GM18507 (cell line): ENCODE measurements at regions not wholly inside any gene's neighbourhood (a gene's known extent, or its start where the extent isn't known, plus 50 kb on each side); places are given as distances from the start of the nearest gene placed in this dataset.
"Not testable (repeated sequence)": the region's sequence is repeated elsewhere in the genome, so short reads cannot be mapped to it uniquely, and the experiment has no call there.

ENCODE experiments used
- DNase-seq: peaks from one replicate; pipeline ENCODE4 v3.0.0; 2011; ENCODE audit warnings: low read depth; ENCODE audit not compliant: insufficient read length; ENCODE audit errors: extremely low spot score
- FAIRE-seq: peaks from 2 replicates; lab custom pipeline; 2011; peaks lifted over from hg19 to GRCh38; lab: Jason Lieb, UNC

DNA sequence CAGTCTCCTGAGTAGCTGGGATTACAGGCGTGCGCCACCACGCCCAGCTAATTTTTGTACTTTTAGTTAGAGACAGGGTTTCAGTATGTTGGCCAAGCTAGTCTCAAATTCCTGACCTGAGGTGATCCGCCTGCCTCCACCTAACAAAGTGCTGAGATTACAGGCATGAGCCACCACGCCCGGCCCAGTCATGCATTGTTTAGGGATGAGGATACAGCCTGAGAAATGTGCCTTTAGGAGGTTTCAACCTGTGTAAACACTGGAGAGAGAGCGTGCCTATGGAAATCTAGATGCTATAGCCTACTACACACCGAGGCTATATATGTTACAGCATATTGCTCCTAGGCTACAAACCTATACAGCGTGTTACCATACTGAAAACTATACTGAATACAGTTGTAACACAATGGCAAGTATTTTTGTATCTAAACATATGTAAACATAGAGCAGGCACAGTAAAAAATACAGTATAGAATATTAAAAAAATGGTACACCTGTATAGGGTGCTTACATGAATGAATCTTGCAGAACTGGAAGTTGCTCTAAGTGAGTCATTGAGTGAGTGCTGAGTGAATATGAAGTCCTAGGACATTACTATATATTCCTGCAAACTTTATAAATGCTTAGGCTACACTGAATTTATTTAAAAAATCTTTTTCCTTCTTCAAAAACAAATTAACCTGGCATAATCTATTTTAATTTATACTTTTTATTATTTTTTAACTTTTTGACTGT lies 588.2 kb upstream of the ADGRL3 start:
- DNase-seq: no peak
- no peak for FAIRE-seq

DNA sequence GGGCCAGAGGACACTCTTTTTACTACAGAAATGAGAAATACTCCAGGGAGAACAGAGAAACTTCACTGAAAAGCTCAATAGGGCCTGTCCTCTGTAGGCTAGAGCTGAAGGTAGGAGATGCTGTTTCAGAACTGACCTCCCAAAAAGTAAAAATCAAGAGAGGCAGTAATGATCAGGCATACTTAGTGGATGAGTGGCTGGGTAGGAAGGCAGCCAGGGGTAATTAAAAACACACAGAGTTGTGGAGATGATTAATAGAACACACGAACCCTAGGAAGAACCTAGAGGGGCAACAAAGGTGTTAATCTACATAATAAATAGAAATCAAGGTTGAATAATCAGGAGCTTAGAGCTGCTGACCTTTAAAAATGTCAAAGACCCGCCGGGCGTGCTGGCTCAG lies 582.4 kb upstream of the ADGRL3 start:
- FAIRE-seq: no peak

GRCh38 chr4:60619531-60620305 lies 580.4 kb upstream of the ADGRL3 start:
- no peak for FAIRE-seq
- no peak for DNase-seq

More for the DNA sequence above, 582.4 kb upstream of the ADGRL3 start:
- no peak for DNase-seq

DNA sequence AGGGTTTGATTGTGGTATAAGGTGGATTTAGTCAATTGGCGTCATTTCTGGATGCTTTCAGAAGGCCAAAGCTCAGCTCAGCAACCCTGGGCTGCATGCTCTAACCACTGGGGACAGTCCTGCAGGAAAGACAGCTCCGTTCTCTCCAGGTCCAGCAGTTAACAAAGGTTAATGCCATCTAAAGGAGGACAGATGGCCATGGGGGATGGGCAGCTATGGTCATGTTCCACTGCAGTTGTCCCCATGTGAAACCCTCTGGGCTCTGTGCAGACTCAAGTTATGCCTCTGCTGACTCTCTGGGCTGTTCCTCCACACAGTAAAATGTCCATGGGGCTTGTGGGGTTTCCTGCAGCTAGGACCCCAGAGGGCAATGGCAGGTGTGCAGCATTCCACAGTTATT lies 562.1 kb upstream of the ADGRL3 start:
- DNase-seq (no peak), FAIRE-seq (no peak)

DNA sequence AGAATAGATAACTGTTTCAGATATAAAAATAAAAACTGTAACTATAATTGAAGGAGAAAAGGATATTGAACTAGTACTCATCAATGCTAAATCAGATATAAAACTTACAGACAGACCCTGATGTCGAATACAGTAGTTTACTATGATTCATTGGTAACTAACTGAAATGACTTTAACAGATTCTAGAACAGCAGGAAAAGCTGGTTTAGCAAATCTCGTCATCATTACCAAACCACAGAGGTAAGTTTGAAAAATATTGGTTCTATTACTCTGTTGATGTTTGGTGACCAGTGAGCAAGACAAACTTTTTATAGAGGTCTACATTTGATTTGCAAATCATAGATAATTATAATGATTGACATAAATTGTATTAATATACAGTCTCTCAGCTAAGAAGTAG lies 551.4 kb upstream of the ADGRL3 start:
- FAIRE-seq (no peak), DNase-seq (no peak)

DNA sequence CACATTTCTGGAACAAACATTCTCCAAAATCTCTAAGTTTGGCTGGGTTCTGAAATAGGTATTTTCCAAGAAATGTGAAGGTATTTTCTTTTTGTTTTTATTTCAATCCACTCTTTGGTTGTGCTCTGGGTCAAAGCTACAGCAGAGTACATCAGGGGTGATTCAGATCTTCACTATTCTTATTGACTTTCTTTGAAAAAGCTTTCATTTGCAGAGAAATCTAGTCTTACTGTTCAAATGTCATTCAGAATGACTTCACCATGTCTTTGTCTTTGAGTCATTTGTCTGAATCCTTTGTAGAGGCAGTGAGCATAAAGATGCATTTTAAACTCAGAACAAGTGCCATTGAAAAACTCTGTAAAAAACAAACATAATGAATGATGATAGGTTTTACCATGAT lies 547.2 kb upstream of the ADGRL3 start:
- FAIRE-seq: no peak
- no peak for DNase-seq

DNA sequence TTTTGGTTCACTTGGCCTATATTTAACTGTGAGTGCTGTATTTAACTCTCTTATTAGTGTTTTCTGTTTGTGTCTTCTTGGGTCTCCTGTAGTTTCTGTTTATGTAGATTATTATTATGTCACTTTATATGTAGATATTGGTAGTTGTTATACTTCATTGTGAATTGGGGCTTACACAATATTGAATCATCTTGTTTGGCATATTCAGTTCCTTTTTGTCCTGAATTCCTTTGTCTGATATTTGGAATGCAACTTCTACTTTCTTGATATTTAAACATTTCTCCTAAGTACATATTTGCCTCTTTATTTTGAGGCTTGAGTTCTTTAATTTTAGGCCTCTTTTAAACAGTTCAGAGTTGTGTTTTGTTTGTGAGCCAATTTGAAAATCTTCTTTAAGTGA lies 544.8 kb upstream of the ADGRL3 start:
- DNase-seq (no peak), FAIRE-seq (no peak)

DNA sequence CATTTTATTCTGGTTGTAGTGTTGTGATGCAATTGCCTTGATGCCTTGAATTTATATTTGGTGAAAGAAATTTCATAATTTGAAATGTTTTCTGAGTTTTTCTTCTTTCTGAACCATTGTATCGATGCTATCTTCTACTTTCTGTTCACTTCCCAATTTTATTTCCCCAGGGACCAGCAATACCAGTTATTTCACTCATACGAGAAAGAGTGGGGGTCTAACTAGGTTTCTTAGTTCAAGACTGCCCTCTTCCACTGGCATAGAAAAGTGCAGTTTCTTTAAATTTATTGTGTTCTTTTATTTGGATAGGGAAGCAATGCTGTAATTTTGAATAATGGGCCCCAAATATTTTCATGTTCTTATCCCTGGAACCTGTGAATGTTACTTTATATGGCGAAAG lies 544.0 kb upstream of the ADGRL3 start:
- FAIRE-seq: no peak
- DNase-seq: no peak

- DNase-seq (no peak), FAIRE-seq (no peak)
These were observed 543.1 kb upstream of the ADGRL3 start for GRCh38 chr4:60657041-60657440.

GRCh38 chr4:60657807-60658206 lies 542.3 kb upstream of the ADGRL3 start:
- DNase-seq (no peak), FAIRE-seq (no peak)

GRCh38 chr4:60663769-60664168 lies 536.4 kb upstream of the ADGRL3 start:
- DNase-seq (no peak), FAIRE-seq (no peak)

DNA sequence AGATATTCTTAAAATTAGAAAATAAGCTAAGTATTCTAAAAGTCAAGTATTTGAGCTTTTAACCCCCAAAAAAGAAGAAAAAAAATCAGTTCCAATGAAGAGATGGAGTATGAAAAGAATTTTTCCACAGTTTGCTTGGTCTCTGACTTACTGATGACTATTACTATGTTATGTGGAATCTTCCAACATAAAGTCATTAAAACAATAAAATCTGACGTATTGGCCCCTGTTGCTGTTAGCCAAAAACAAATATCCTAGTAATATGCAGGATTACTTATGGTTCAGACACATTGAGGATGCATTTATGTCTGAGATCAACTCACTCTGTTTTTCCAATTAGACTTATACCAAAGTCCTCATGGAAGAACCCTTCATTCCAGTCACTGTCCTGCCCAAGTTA lies 517.2 kb upstream of the ADGRL3 start:
- DNase-seq (no peak), FAIRE-seq (no peak)

GRCh38 chr4:60683357-60683756 lies 516.8 kb upstream of the ADGRL3 start:
- DNase-seq: no peak
- no peak for FAIRE-seq

GRCh38 chr4:60683973-60684372 lies 516.2 kb upstream of the ADGRL3 start:
- FAIRE-seq: no peak
- no peak for DNase-seq

GRCh38 chr4:60696062-60696461 lies 504.1 kb upstream of the ADGRL3 start:
- not testable (repeated sequence) for DNase-seq, FAIRE-seq

- DNase-seq: no peak
- no peak for FAIRE-seq
These were observed 491.1 kb upstream of the ADGRL3 start for GRCh38 chr4:60709061-60709460.

- no peak for DNase-seq
- FAIRE-seq: no peak
These were observed 481.3 kb upstream of the ADGRL3 start for GRCh38 chr4:60718874-60719273.

DNA sequence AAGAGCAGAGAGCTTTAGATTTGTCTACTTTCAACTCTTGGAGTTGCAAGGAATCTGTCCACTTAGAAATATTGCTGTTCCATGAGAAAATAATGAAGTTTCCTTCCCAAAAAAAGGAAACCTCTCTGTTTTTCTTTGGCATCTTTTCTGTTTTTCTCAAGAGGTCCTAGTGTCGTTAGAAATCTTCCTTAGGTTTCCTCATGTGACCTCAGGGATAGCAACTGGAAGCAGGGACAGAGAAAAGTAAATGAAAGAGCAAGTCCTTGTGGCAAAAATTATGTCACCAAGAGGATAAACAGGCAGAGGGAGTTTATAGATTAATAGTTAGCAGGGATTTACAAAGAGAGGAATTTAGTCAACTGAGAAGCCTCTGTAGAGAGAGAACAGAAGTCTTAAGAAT lies 478.4 kb upstream of the ADGRL3 start:
- DNase-seq: no peak
- FAIRE-seq: no peak

GRCh38 chr4:60723796-60724195 lies 476.3 kb upstream of the ADGRL3 start:
- FAIRE-seq: no peak
- no peak for DNase-seq

- FAIRE-seq (no peak), DNase-seq (no peak)
These were observed 475.5 kb upstream of the ADGRL3 start for GRCh38 chr4:60724623-60725022.

DNA sequence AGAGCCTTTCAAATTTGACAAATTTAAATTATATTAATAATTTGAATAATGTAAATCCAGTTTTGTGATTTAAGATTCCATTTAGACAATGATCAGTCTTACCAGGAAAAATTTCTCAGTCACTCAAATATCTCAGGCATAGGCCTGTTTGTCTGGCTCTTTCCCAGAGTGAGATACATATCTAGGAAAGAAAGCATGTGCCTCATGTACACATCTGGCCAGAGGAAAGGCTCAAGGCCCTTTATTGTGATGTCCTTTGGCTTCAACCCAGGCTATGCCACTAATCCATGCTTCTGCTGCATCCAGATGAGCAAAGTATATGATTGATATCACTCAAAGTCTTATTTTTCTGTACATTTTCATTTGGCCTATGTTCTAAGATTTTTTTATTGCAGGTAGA lies 473.3 kb upstream of the ADGRL3 start:
- FAIRE-seq: no peak
- no peak for DNase-seq
